ENCODE measurements at regions not wholly inside any gene's neighbourhood (a gene's known extent, or its start where the extent isn't known, plus 50 kb on each side); places are given as distances from the start of the nearest gene placed in this dataset.

- no peak for DNase-seq (ENCODE audit: low spot score)
Measured at GRCh38 chr12:77120156-77121085, 55.1 kb upstream of the E2F7 start.

GRCh38 chr12:77118696-77119095 is 53.3 kb upstream of the E2F7 start:
- DNase-seq (ENCODE audit: low spot score), result no peak

GRCh38 chr12:77116277-77116676 is 50.9 kb upstream of the E2F7 start:
- no peak for DNase-seq (ENCODE audit: low spot score)

- DNase-seq (ENCODE audit: low spot score), result no peak
Measured at GRCh38 chr12:77115471-77115870, 50.1 kb upstream of the E2F7 start.
